Activated naive CD8-positive, alpha-beta T cell treated with anti-CD3 and anti-CD28 coated beads for 36 hours (primary cell): ENCODE measurements at regions not wholly inside any gene's neighbourhood (a gene's known extent, or its start where the extent isn't known, plus 50 kb on each side); places are given as distances from the start of the nearest gene placed in this dataset.

Experiments used
- DNase-seq: peaks from one replicate; pipeline ENCODE4 v3.0.0; 2021
- H3K27ac Mint-ChIP-seq: one replicate; pipeline ENCODE4 v1.8.0; 2022; ENCODE audit warnings: mild to moderate bottlenecking, moderate library complexity, mixed read lengths
- H3K27me3 Mint-ChIP-seq: one replicate; pipeline ENCODE4 v1.8.0; 2022; ENCODE audit warnings: mild to moderate bottlenecking, mixed read lengths
- H3K36me3 Mint-ChIP-seq: one replicate; pipeline ENCODE4 v1.8.0; 2021; ENCODE audit warnings: mild to moderate bottlenecking, mixed read lengths
- H3K4me1 Mint-ChIP-seq: one replicate; pipeline ENCODE4 v1.8.0; 2021; ENCODE audit warnings: mixed read lengths
- H3K4me3 Mint-ChIP-seq: one replicate; pipeline ENCODE4 v1.8.0; 2022; ENCODE audit warnings: mild to moderate bottlenecking, moderate library complexity, mixed read lengths
- H3K9me3 Mint-ChIP-seq: one replicate; pipeline ENCODE4 v1.8.0; 2022; ENCODE audit warnings: mixed read lengths

DNA sequence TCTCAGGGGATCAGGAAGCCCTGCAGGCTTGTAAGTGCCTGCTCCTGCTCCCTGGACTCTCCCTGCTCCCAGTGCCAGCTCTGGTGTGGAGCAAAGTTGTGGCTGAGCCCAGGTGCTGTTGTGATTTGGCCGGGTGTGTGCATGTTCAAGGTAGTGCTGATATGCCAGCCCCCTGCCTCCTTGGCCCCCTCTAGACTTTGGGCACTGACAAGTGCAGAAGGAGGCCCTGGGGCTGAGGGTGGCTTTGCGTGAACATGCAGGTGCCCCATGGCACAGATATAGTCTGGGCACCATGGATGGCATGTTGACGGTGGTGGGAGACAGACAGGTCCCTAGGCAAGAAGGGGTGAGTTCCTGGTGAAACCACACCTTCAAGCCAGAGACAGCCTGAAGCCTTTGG, 441.6 kb upstream of the CDH8 start:
- Mint-ChIP-seq H3K9me3 (peaks cover 6% of the 10 kb centered on the region), H3K27me3 (no peaks in the 10 kb centered on the region), H3K4me3 (no peak overlapping the region), H3K36me3 (no peaks in the 10 kb centered on the region), H3K27ac (no peak overlapping the region), H3K4me1 (no peaks in the 10 kb centered on the region)
- DNase-seq, result no peak

DNA sequence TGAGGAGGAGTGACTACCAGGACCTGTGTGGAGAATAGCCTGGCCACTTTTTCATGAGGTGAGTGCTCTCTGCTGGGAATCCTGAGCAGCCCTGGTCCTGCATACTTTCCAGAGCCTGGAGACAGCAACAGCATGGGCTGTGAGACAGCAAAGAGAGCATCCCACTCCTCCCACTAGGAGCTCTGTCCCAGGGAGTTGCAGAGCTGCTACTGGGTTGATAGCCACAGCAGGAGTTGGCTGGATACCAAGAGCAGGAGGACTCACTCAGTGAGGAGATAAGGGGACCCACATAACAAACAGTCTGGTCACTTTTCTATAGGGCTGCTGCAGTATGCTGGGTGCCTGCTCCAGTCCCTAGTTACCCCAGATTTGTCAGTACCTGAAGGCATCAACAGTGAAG, 439.3 kb upstream of the CDH8 start:
- Mint-ChIP-seq H3K4me3 (no peak overlapping the region), H3K9me3 (peaks cover 15% of the 10 kb centered on the region)

DNA sequence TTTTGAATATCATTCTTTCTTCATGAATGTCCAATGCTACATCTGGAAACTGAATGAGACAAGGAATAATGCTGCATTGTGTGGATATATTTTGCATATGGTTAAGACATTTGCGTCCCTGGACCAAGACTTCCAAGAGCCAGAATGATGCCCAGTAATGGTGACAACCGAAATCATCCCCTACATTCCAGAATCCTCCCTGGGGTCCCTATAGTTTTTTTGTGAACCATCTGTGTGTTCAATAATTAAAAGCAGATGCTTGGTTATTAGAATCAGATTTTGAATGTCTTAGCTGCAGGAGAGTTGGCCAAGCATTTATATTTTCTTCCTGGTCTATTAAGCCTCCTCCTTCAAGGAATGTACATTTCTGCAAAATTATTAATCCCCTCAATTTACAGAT, 426.7 kb upstream of the CDH8 start:
- no peak overlapping the region for H3K27ac Mint-ChIP-seq
- H3K27me3 Mint-ChIP-seq, result no peaks in the 10 kb centered on the region
- no peaks in the 10 kb centered on the region for H3K36me3 Mint-ChIP-seq
- no peak for DNase-seq
- peaks cover 19% of the 10 kb centered on the region for H3K9me3 Mint-ChIP-seq
- H3K4me1 Mint-ChIP-seq, result no peaks in the 10 kb centered on the region
- no peak overlapping the region for H3K4me3 Mint-ChIP-seq

More for the DNA sequence above, 439.3 kb upstream of the CDH8 start:
- no peak for DNase-seq
- Mint-ChIP-seq H3K27me3 (no peaks in the 10 kb centered on the region), H3K27ac (no peak overlapping the region), H3K36me3 (no peaks in the 10 kb centered on the region), H3K4me1 (no peaks in the 10 kb centered on the region)

DNA sequence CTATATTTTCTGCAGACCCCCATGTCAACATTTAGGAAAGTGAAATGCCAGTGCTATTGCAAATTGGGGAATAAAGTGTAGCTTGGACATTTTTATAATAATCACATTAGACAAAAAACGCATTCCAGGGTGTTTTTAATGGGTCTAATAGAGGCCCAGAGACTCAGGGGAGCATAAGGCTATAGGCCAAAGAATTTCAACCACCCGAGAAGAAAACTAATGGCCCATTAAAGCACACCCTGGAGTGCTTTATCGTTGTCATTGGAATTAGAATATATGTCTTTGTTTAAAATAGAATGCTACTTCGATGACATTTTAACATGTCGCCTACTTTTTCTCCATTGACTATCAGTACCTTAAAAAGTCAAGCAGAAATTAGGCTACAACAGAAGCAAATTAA, 414.1 kb upstream of the CDH8 start:
- no peak for DNase-seq
- no peak overlapping the region for H3K4me3 Mint-ChIP-seq
- H3K27me3 Mint-ChIP-seq, result no peaks in the 10 kb centered on the region
- H3K27ac Mint-ChIP-seq, result no peak overlapping the region
- peaks cover 1% of the 10 kb centered on the region for H3K36me3 Mint-ChIP-seq
- H3K4me1 Mint-ChIP-seq, result no peaks in the 10 kb centered on the region
- H3K9me3 Mint-ChIP-seq, result peaks cover 7% of the 10 kb centered on the region

DNA sequence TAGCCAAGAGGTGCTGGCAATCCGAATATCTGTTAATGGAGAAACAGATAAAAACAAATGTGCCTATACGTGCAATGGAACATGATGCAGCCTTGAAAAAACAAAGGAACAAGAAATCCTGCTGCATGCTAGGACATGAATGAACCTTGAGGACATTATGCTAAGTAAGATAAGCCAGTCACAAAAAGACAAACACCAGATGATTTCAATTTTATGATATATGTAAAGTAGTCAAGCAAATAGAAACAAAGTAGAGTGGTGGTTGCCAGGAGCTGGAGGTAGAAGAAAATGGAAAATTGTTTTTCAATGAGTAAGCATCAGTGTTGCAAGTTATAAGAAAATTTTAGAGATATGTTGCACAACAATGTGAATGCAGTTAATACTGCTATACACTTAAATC, 409.7 kb upstream of the CDH8 start:
- H3K4me1 Mint-ChIP-seq, result no peaks in the 10 kb centered on the region
- DNase-seq, result no peak
- no peaks in the 10 kb centered on the region for H3K27me3 Mint-ChIP-seq
- peaks cover 1% of the 10 kb centered on the region for H3K36me3 Mint-ChIP-seq
- H3K9me3 Mint-ChIP-seq, result peaks cover 17% of the 10 kb centered on the region
- no peak overlapping the region for H3K27ac Mint-ChIP-seq
- no peak overlapping the region for H3K4me3 Mint-ChIP-seq

DNA sequence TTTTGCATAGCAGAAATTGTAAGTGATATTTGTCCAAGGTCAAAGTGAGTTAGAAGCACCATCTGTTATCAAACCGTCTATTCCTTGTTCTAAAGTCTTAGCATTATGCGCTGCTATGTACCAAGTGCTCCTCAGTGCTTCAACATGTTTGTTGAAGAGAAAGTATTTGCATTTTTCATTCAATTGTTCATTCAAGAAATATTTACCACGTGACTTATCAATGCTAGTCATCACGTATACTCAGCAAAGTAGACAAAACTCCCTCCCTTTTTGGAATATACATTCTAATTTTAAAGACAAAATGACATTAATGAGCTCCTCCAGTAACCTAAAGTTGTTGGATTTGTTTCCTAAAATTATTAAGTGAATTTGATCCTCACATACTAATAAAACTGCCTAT, 388.0 kb upstream of the CDH8 start:
- H3K27ac Mint-ChIP-seq, result no peak overlapping the region
- no peaks in the 10 kb centered on the region for H3K36me3 Mint-ChIP-seq

DNA sequence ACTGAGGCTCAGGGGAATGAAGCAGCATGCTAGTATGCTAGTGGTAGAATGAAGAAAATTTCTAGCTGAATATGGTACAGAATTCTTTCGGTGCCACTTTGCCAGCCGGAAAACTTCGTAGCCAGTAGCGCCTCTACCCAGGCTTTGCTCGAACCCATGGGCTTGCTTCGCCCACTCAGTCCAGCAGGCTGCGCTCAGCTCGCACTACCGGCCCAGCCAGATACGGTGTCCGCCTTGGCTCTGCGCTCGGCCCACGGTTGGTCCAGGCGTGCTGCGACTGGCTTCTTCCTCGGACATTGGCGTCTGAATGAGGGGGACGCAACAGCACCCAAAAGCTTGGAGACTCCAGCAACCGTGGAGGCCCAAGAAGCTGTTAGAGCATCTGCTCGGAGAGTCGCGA, 372.5 kb upstream of the CDH8 start:
- Mint-ChIP-seq H3K27me3 (no peaks in the 10 kb centered on the region), H3K9me3 (peaks cover 11% of the 10 kb centered on the region), H3K27ac (no peak overlapping the region), H3K4me1 (no peaks in the 10 kb centered on the region), H3K4me3 (no peak overlapping the region), H3K36me3 (no peaks in the 10 kb centered on the region)
- no peak for DNase-seq

More for the DNA sequence above, 388.0 kb upstream of the CDH8 start:
- H3K27me3 Mint-ChIP-seq, result no peaks in the 10 kb centered on the region
- H3K4me3 Mint-ChIP-seq, result no peak overlapping the region
- DNase-seq, result no peak
- no peaks in the 10 kb centered on the region for H3K4me1 Mint-ChIP-seq
- H3K9me3 Mint-ChIP-seq, result peaks cover 15% of the 10 kb centered on the region

DNA sequence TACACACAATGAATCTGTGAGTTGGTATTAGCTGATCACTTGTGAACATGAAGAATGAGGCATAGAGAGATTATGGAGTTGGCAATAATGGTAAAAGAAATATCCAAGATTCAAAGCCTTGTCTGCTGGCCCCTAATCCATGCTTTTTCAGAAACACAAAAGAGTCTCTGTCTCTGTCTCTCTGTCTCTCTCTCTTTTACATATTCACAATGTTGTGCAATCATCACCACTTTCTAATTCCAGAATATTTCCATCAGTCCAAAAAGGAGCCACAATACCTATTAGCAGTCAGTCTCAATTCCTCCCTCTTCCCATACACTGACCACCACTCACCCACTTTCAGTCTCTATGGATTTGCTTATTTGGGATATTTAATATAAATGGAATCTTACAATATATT, 370.1 kb upstream of the CDH8 start:
- Mint-ChIP-seq H3K27me3 (no peaks in the 10 kb centered on the region), H3K4me1 (no peaks in the 10 kb centered on the region), H3K9me3 (peaks cover 12% of the 10 kb centered on the region), H3K36me3 (no peaks in the 10 kb centered on the region), H3K27ac (no peak overlapping the region), H3K4me3 (no peak overlapping the region)
- DNase-seq, result no peak

DNA sequence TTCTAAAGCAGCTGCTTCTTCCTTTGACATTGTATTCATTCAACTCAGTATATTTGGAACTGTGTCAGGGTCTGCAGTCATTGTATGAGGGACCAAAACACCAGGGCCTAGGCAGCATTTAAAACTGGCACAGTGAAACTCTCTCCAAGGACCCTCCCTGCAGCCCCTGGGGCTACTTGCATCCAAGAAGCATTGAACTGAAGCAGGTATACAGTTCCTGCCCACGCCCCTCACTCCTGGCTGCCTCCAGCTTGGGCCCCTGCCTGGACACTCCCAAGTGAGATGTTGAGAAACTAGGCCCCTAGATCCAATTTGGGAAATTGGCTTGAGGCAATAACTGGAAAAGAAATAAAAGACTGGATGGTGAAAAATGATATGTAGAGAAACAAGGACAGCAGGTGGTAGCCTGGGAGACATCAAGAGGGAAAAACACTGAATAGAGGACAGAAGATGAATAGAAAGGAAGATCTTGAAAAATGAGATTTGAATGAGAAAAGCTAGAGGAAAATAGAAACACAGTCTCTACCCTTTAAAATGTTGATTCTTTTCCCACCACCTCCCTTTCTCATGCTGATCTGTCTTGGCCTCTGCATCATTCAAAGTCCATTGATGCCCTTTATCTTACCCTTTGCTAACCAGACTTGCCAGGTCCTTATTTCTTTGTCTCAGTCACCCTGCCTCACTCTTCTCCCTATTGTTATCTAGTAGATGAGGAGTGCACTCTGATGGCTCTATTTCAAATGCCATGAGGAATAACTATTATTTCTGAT, 368.8 kb upstream of the CDH8 start:
- H3K4me1 Mint-ChIP-seq, result no peaks in the 10 kb centered on the region
- H3K27ac Mint-ChIP-seq, result no peak overlapping the region
- no peak for DNase-seq
- H3K9me3 Mint-ChIP-seq, result peaks cover 16% of the 10 kb centered on the region
- no peaks in the 10 kb centered on the region for H3K27me3 Mint-ChIP-seq
- H3K36me3 Mint-ChIP-seq, result no peaks in the 10 kb centered on the region
- no peak overlapping the region for H3K4me3 Mint-ChIP-seq

DNA sequence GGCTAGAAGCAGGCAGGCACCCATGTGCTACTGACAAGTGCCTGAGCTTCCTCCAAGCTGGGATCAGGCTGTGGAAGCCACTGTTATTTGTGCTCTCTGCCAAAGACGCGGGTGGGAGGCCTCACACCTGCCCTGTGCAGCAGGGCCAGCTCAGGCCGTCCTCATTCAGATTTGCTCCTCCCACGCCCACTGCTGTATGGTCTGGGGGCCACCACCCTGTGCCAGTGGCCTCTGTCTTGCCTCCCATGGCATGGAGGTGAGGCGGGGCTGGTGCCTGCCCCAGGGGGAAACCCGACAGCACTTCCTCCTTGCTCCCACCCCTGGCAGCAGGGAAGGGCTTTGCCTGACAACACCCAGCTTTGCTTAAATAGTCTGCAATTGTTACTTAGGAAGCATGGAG, 356.5 kb upstream of the CDH8 start:
- no peaks in the 10 kb centered on the region for H3K27me3 Mint-ChIP-seq
- no peaks in the 10 kb centered on the region for H3K36me3 Mint-ChIP-seq
- no peak for DNase-seq
- H3K4me1 Mint-ChIP-seq, result no peaks in the 10 kb centered on the region
- peaks cover 17% of the 10 kb centered on the region for H3K9me3 Mint-ChIP-seq
- no peak overlapping the region for H3K4me3 Mint-ChIP-seq
- H3K27ac Mint-ChIP-seq, result no peak overlapping the region

DNA sequence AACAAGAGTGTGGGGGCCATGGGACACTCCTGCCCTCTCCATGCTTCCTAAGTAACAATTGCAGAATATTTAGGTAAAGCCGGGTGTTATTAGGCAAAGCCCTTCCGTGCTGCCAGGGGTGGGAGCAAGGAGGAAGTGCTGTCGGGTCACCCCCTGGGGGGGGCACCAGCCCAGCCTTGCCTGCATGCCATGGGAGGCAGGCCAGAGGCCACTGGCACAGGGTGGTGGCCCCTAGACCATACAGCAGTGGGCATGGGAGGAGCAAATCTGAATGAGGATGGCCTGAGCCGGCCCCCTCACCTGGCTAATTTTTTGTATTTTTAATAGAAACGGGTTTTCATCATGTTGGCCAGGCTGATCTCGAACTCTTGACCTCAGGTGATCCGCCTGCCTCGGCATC, 355.7 kb upstream of the CDH8 start:
- H3K9me3 Mint-ChIP-seq, result peaks cover 20% of the 10 kb centered on the region
- no peak overlapping the region for H3K27ac Mint-ChIP-seq
- no peak for DNase-seq
- no peak overlapping the region for H3K4me3 Mint-ChIP-seq
- no peaks in the 10 kb centered on the region for H3K4me1 Mint-ChIP-seq
- no peaks in the 10 kb centered on the region for H3K27me3 Mint-ChIP-seq
- no peaks in the 10 kb centered on the region for H3K36me3 Mint-ChIP-seq

DNA sequence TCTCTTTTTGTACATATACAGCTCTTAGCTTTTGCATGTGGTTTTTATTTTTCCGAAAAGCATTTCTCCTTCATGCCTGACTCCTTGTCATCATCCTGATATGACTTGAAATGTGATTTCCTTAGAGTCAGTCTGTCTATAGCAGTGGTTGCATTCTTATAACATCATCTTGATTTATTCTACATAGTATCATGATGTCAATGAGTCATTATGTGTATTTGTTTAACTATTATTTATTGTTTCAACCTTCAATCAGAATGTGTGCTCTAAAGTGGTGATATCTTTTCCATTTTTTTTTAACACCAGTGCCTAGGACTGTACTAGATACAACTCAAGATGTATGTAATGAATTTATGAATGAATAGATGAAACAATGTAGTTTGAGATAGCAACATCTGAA, 354.9 kb upstream of the CDH8 start:
- Mint-ChIP-seq H3K36me3 (no peaks in the 10 kb centered on the region), H3K4me3 (no peak overlapping the region), H3K27ac (no peak overlapping the region), H3K27me3 (no peaks in the 10 kb centered on the region), H3K4me1 (no peaks in the 10 kb centered on the region), H3K9me3 (peaks cover 19% of the 10 kb centered on the region)
- DNase-seq, result no peak

DNA sequence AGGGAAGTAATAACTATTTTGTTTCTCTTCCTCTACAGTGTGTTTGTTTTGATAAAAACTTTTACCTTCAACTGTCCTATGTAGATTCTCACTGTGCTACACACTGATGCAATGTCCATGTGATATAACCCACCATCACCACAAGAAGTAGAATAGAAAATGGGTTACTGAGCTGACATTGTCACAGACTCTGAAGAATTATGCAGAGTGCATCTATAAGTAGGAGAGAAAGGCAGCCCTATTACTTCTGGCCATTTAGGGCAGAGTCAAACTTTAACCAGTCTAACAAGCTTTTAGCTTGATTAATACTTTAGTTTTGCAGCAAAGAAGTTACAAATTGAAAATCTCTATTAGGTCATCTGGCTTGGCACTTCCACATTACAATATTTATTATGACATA, 354.0 kb upstream of the CDH8 start:
- no peaks in the 10 kb centered on the region for H3K4me1 Mint-ChIP-seq
- no peak overlapping the region for H3K27ac Mint-ChIP-seq
- DNase-seq, result no peak
- no peaks in the 10 kb centered on the region for H3K36me3 Mint-ChIP-seq
- peaks cover 19% of the 10 kb centered on the region for H3K9me3 Mint-ChIP-seq
- H3K27me3 Mint-ChIP-seq, result no peaks in the 10 kb centered on the region
- no peak overlapping the region for H3K4me3 Mint-ChIP-seq

DNA sequence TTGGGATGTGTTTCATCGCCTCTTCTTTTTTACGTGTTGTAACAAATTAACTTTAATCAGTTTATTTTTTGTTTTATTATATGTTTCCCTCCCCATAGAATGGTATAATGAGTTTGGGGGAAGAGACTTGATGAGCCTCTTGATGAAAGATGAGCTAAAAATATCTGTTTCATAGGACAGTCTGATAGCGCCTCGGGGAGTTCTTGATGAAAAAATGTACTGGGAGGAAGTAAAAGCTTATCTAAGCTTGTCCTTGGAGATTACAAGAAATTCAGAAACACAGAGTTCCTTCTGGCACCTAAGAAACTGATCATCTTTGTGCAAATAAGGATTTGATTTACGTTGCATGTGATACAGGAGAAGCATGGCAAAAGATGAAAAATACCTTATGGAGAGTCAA, 350.2 kb upstream of the CDH8 start:
- Mint-ChIP-seq H3K4me1 (no peaks in the 10 kb centered on the region), H3K9me3 (peaks cover 17% of the 10 kb centered on the region), H3K36me3 (no peaks in the 10 kb centered on the region), H3K4me3 (no peak overlapping the region), H3K27me3 (no peaks in the 10 kb centered on the region), H3K27ac (no peak overlapping the region)
- DNase-seq, result no peak

DNA sequence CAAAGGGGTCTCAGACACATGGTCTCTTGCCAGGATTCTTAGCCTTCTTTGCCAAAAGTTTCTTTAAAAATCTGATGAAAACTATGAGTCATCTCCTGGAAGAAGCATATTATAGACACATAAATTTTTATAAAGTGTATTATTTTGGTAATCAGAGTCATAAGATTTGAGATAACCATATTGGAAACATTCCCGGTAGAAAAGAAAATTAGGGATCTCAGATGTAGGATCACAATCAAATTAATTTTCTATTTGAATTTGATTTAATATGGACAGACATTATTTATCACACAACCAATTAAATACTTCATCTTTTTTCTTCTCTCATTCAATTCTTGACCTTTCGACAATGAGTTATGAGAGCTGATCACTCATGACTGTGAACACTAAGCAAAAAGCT, 347.7 kb upstream of the CDH8 start:
- no peaks in the 10 kb centered on the region for H3K4me1 Mint-ChIP-seq
- no peak for DNase-seq
- no peaks in the 10 kb centered on the region for H3K36me3 Mint-ChIP-seq
- H3K27ac Mint-ChIP-seq, result no peak overlapping the region
- H3K9me3 Mint-ChIP-seq, result peaks cover 9% of the 10 kb centered on the region
- no peaks in the 10 kb centered on the region for H3K27me3 Mint-ChIP-seq
- H3K4me3 Mint-ChIP-seq, result no peak overlapping the region

DNA sequence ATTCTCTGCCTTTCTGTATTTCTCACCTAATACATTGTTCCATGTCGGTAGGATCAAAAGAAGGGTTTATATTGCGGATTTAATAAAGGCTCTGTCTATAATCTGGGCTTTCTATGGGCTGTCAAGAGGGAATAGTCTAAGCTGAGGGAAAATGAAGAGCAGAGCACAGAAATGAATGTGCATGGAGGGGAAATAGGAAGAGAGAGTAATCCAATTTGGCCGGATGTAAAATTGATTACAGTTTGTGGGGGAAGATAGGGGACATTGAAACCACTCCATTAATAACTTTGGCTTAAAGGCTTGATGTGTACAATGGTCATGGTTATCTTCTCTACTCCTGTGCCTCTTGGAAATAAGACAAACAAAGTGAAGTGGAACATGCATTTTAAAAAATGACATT, 334.2 kb upstream of the CDH8 start:
- Mint-ChIP-seq H3K4me3 (no peak overlapping the region), H3K36me3 (no peaks in the 10 kb centered on the region), H3K9me3 (peaks cover 13% of the 10 kb centered on the region), H3K27ac (no peak overlapping the region), H3K27me3 (no peaks in the 10 kb centered on the region), H3K4me1 (no peaks in the 10 kb centered on the region)
- no peak for DNase-seq
